ENCODE measurements at regions not wholly inside any gene's neighbourhood (a gene's known extent, or its start where the extent isn't known, plus 50 kb on each side); places are given as distances from the start of the nearest gene placed in this dataset.

DNA sequence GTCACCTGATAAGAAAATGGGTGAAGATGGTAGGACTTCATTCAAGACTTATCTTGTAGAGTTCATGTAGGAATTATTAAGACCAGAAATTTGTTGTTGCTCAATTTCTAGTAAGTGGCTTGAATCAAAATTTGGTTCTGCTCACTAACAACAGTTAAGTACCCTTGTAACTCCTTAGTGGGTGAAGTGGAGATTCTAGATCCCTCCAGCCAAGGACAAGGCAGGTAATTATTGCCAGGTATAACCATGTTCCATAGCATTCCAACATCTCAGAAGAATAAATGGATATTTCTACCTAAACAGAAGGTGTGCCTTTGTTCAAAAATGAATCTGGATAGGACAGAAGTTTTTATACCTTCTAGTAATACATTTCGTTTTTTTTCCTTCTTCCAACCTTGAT lies 282.3 kb downstream of the DUSP10 start:
- no peak for TF ChIP-seq POLR2AphosphoS5 (IDR thresholded peaks at IDR 0.05; ENCODE audit: low read depth)
- TF ChIP-seq, protein P1, sequence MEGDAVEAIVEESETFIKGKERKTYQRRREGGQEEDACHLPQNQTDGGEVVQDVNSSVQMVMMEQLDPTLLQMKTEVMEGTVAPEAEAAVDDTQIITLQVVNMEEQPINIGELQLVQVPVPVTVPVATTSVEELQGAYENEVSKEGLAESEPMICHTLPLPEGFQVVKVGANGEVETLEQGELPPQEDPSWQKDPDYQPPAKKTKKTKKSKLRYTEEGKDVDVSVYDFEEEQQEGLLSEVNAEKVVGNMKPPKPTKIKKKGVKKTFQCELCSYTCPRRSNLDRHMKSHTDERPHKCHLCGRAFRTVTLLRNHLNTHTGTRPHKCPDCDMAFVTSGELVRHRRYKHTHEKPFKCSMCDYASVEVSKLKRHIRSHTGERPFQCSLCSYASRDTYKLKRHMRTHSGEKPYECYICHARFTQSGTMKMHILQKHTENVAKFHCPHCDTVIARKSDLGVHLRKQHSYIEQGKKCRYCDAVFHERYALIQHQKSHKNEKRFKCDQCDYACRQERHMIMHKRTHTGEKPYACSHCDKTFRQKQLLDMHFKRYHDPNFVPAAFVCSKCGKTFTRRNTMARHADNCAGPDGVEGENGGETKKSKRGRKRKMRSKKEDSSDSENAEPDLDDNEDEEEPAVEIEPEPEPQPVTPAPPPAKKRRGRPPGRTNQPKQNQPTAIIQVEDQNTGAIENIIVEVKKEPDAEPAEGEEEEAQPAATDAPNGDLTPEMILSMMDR (IDR thresholded peaks at IDR 0.05; ENCODE audit: insufficient read depth, low read length) = no peak
